HG03159 (cell line): ENCODE measurements at regions not wholly inside any gene's neighbourhood (a gene's known extent, or its start where the extent isn't known, plus 50 kb on each side); places are given as distances from the start of the nearest gene placed in this dataset.
"Not testable (repeated sequence)": the region's sequence is repeated elsewhere in the genome, so short reads cannot be mapped to it uniquely, and the experiment has no call there.

ENCODE experiments used
- ATAC-seq: cut with Tn5 transposase; IDR thresholded peaks from one replicate; pipeline ENCODE4 v1.9.1; 2021; ENCODE audit warnings: mild to moderate bottlenecking, moderate library complexity; ENCODE audit not compliant: unreplicated experiment

GRCh38 chr6:153984811-153985210 is 54.2 kb upstream of the OPRM1 start:
- ATAC-seq = no peak

DNA sequence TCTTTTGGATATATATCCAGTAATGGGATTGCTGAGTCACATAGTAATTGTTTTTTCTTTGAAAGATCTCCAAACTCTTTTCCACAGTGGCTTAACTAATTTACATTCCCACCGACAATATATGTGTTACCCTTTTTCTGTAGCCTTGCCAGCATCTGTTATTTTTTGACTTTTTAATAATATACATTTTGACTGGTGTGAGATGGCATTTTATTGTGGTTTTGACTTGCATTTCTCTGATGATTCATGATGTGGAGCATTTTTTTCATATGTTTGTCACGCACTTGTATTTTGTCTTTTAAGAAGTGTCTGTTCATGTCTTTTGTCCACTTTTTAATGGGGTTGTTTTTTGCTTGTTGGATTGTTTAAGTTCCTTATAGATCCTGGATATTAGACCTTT is 58.9 kb upstream of the OPRM1 start:
- ATAC-seq = no peak

GRCh38 chr6:153978911-153979548 is 60.0 kb upstream of the OPRM1 start:
- ATAC-seq = not testable (repeated sequence)

DNA sequence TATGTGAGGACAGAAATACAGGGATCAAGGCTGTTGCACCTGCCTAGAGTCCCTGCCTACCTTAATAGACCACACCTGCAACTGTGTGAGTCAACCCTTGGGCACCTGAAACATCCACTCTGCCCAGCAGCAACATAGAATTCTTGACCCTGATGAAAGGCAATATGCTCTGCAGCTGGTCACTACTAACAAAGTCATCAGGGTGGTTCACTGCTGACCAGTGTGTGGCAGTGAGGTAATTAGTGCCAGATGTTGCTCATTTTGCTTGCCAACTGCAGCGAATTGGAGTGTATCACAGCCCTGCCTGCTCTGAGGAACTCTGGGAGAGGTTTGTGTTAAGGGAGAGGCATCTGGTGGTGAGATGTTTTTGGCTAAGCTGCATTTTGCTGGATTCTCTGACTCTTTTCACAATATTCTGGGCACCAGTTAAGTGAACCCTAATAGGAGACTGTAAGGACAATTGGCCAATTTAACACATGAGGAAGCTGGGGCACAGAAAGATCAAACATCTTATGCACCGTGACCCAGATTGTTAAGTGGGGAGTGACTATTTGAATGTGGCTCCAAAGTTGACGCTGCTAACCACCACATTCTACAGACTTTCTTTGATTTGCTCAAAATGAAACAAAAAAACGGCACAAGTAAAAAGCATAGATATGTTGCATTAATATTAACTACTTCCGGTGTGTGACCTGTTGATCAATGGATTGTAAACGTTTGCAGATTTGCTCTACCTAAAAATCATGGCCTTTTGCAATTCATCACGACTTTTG is 61.9 kb upstream of the OPRM1 start:
- no peak for ATAC-seq

DNA sequence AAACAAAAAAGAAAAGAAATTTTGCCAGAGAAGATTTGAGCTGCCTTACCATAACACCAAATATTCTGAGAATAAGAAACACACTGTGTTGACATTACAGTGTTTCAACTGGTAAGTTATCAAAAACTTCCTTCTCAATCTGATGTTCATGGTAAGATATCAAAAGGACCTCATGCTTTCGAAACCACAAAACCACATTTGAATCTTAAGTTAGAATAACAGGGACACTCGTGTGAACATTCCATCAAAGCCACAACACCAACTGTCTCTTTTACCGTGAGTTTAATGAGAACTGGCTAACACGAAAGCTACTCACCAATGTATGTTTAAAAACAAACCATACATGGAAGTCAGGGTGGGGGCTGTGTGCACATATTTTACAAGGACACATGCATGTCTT is 73.0 kb upstream of the OPRM1 start:
- ATAC-seq = no peak

DNA sequence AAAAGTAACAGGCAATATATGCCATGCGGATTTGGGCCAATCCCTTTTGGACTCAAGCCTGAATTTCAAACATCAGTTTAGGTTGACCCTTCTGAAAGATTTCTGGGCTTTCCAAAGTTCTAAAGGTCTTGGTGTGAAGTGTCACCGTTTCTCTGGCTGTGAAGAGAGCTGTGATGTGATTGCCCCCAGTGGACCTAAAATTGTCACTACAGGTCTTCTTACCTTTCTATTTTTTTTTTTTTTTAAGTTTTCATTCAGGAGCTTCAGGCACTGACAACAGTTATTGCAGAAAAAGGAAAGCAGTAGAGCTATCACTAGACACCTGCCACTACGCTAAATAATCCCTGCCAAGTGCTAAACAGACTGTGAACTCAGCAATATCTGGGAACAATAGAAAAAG is 75.7 kb upstream of the OPRM1 start:
- ATAC-seq = no peak

DNA sequence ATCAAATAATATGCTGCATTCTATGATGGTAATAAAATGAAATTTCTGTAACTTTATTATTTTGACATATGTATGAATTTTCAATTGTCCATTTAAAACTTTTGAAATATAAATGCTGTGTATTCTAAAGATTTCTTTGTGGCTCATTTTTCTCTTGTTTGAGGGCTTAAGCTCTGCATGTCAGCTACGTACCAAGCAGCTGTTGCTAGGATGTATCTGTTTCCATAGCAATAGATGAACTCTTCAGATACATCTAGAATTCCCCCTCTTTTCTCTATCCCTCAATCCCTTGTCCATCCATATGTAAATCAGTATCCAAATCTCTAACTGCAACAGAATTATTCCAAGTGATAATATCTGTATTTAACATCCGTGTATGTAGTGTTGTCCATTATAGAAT is 76.5 kb upstream of the OPRM1 start:
- ATAC-seq = no peak

GRCh38 chr6:153960741-153961140 is 78.3 kb upstream of the OPRM1 start:
- ATAC-seq = no peak

GRCh38 chr6:153960281-153960680 is 78.8 kb upstream of the OPRM1 start:
- ATAC-seq = no peak

GRCh38 chr6:153959276-153959675 is 79.8 kb upstream of the OPRM1 start:
- ATAC-seq = no peak

DNA sequence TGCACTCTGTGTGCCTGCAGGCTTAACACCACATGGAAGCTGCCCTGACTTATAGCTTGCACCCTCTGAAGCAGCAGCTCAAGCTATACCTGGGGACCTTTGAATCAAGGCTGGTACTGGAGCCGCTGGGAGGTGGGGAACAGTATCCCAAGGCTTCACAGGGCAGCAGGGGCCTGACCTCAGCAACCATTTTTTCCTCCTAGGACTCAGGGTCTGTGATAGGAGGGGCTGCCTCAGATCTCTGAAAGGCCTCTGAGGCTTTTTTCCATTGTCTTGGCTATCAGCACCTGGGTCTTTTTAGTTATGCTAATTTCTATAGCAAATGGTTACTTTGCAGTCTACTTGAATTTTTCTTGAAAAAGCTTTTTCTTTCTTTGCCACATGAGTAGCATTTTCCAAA is 80.2 kb upstream of the OPRM1 start:
- no peak for ATAC-seq

DNA sequence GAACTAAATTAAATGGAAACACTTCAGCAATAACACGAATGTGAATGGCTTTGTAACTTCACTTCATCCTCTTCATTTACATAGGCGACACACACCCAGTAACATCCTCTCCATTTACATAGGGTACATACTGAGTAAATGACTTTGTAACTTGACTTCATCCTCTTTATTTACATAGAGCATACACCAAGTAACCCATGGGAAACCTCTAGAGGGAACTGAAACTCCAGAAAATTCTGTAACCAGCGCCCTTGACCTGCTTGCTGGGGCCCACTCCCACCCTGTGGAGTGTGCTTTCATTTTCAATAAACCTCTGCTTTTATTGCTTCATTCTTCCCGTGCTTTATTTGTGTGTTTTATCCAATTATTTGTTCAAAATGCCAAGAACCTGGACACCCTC is 81.6 kb upstream of the OPRM1 start:
- peak; percentile 96 for ATAC-seq

DNA sequence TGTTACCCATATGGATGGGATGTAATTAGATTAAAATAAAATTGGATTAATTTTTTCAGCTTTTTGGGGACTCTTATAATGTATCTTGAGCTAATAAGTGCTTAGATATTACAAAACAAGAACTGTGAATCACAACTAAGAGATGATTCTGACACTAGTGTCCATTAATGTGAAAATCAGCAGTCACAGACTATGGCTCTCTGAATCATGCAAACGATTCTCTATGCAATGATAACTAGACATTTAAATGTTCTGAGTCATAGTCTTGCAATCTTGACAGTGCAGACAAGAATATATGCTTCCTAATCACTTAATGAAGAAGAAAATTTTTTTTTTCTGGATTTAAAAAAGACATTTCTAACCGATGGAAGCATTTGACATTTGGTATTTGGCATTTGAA is 82.2 kb upstream of the OPRM1 start:
- ATAC-seq = no peak

GRCh38 chr6:153949616-153950015 is 89.4 kb upstream of the OPRM1 start:
- ATAC-seq = no peak

DNA sequence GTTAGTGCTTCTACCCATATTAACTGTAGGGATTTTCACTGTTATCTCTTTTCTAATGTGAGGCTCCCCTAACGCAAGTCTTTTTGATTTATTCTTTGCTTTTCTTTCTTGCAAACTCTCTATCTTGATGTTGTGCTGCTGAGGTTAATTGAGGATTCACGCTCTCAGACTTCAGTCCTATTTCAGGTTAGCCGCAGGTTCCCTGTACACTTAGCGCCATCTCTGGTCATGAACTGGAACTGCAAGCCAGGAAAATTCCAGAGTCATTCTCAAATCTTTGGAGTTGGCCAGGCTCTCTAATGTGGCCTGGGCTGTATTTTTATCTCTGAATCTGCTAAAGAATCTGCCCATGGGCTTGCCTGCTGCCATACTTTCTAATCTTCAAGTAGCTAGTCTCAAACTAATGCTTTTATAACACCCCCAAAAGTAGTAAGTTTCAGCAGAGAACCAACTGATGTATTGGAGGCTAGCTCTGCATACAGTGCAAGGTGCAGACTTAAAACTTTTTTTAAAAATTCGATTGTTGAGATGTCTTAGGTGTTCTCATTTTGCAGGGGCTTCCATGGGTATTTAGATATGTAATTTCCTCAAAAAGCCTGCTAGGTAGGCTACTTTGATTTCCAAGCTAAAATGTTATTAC is 91.1 kb upstream of the OPRM1 start:
- ATAC-seq = peak; percentile 63

GRCh38 chr6:153944201-153944600 is 94.8 kb upstream of the OPRM1 start:
- ATAC-seq = no peak

- ATAC-seq = peak; percentile 61
Measured at GRCh38 chr6:153942361-153942760, 96.7 kb upstream of the OPRM1 start.

DNA sequence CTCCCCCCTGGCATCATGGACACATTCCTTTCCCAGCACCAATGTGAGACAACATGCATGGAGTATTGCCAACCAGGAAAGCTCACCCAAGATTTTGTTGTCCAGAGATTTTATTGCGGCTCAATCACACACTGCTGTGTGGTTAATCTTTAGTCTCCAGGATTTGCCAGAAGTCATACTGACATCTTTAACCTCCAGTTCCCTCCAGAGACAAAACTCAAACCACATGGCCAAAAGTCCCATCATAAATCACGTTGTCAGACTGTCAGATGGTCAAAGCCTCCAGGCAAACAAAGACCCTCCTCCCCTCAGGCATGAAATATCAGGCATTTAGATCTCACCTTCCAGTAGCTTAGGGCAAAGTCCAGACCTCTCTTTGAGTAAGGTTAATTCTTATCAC is 97.3 kb upstream of the OPRM1 start:
- no peak for ATAC-seq

- no peak for ATAC-seq
Measured at GRCh38 chr6:153938876-153939275, 100.2 kb upstream of the OPRM1 start.

DNA sequence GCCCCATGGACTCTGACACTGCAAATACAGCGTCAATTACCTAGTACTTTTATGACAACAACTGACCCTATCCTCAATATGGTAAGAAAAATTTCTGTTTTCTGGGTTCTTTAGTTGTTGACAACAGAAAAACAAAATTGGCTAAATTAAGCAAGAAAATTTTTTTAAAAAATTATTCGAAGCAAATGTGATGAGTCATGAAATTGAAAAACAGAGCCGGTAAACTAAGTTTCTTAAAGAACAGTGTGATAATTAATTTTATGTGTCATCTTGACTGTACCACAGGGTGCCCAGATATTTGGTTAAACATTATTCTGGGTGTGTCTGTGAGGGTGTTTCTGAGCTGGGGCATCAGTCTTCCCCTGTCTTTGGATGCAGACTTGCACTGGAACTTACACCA is 107.6 kb upstream of the OPRM1 start:
- ATAC-seq = no peak

GRCh38 chr6:153927867-153928266 is 111.2 kb upstream of the OPRM1 start:
- no peak for ATAC-seq

DNA sequence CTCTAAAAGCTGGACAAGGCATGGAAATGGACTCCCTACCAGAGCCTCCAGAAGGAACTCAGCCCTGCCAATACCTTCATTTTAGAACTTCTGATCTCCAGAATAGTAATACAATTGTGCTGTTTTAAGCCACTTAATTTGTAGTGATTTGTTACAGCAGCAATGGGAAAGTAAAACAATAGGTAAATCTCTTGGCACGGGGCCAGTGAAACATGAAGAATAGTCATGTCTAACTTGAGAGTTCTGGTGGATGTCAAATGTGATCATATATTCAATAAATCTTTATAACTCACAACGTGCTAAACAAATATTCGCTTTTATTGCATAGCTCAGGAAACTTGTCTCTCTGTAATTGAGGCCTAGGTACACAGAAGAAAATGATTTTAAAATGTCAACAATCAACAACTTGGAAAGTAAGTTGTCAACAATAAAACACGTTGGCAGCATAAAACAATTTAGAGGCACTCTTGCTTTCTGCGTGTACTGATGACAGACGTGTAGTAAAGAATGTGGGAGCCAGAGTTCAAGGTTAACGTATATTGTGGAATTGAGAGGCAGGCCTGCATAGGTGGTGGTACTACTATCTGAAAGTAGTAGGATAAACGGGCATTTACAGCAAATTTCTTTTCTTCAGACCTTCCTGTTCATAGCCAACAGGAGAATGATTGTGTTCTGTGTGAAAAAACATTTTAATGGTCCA is 140.5 kb upstream of the OPRM1 start:
- no peak for ATAC-seq
